Activated CD4-positive, alpha-beta T cell treated with anti-CD3 and anti-CD28 coated beads for 36 hours (primary cell): ENCODE measurements at regions not wholly inside any gene's neighbourhood (a gene's known extent, or its start where the extent isn't known, plus 50 kb on each side); places are given as distances from the start of the nearest gene placed in this dataset.
"Not testable (repeated sequence)": the region's sequence is repeated elsewhere in the genome, so short reads cannot be mapped to it uniquely, and the experiment has no call there.

Experiments
- ATAC-seq: fragments of 200-7000 bp; cut with Tn5 transposase; one replicate; pipeline ENCODE4 v1.10.0; 2021; ENCODE audit warnings: mild to moderate bottlenecking, moderate library complexity
- CTCF ChIA-PET: fragments of 350-600 bp; sonication (Branson Sonifier 250); formaldehyde crosslinking; loops from one replicate; lab custom pipeline; 2021; ENCODE audit warnings: antibody characterized with exemption; lab: Charles Lee
- POLR2A ChIA-PET: fragments of 350-600 bp; sonication (Branson Sonifier 250); formaldehyde crosslinking; loops from one replicate; lab custom pipeline; 2021; ENCODE audit warnings: antibody characterized with exemption, inconsistent platforms; lab: Charles Lee
- DNase-seq: peaks from one replicate; pipeline ENCODE4 v3.0.0-alpha.2; 2020
- H3K27ac Mint-ChIP-seq: one replicate; pipeline ENCODE4 v1.8.0; 2021; ENCODE audit warnings: mixed read lengths
- H3K27me3 Mint-ChIP-seq: one replicate; pipeline ENCODE4 v1.8.0; 2021; ENCODE audit warnings: mixed read lengths
- H3K36me3 Mint-ChIP-seq: one replicate; pipeline ENCODE4 v1.8.0; 2021; ENCODE audit warnings: low read depth, mixed read lengths
- H3K4me1 Mint-ChIP-seq: one replicate; pipeline ENCODE4 v1.8.0; 2021; ENCODE audit warnings: mixed read lengths
- H3K4me3 Mint-ChIP-seq: one replicate; pipeline ENCODE4 v1.8.0; 2021; ENCODE audit warnings: mild to moderate bottlenecking, moderate library complexity, mixed read lengths
- H3K9me3 Mint-ChIP-seq: one replicate; pipeline ENCODE4 v1.8.0; 2021; ENCODE audit warnings: low read depth, mixed read lengths
- intact Hi-C, 2 experiments: fragments of 100-400 bp; cut with DNase I in 1 of 2; cut with micrococcal nuclease in 1 of 2; formaldehyde crosslinking; loops; one replicate each; pipeline versions ENCODE4 v1.14.2 to v1.15.1; 2022 to 2024; cut with DNase I, micrococcal nuclease

DNA sequence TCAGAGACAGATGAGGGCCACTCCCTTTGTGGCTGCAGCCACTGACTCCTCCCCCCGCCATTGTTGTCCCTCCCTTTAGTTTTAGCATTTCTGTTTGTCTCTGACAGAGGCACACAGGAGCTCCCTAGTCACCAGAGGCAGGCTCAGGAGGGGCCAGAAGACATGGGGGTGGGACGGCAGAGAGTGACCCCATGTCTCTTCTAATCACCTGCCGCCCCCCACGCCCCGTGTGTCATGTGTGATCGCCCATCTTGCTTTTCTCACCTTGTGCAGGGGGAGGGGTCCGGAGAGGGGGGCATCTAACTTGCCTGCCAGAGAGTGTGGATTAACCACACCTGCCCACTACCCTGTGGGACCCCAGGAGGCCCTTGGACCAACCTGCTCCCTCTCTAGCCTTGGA, 246.7 kb upstream of the TP53TG3C start:
- ATAC-seq, H3K4me3 Mint-ChIP-seq, POLR2A ChIA-PET, H3K9me3 Mint-ChIP-seq, H3K27me3 Mint-ChIP-seq, H3K27ac Mint-ChIP-seq, intact Hi-C loops, H3K36me3 Mint-ChIP-seq, H3K4me1 Mint-ChIP-seq, DNase-seq, CTCF ChIA-PET: not testable (repeated sequence)

DNA sequence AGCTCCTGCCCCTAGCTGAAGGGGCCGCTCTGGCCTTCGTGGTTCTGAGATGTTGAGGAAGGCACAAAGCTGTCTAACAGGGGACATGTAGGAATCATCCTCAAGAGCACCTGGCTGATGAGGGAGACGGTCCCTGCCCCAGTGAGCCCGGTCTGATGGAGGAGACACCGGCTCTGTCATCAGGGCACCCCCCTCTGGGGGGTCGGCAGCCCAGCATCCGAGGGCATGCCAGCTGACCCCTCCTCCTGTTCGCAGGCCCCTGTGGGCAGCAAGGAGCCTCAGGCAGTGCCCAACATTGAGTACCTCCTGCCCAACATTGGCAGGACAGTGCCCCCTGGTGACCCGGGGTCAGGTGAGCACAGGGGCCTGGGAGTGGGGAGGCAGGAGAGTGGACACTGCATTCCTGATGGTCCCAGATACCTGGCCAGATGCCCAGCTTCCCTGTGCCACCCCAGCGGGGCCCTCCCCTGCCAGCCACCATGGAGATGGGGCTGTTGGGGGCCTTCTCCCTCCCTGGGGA, 247.9 kb upstream of the TP53TG3C start:
- H3K4me1 Mint-ChIP-seq, intact Hi-C loops, ATAC-seq, H3K9me3 Mint-ChIP-seq, DNase-seq, POLR2A ChIA-PET, CTCF ChIA-PET, H3K27ac Mint-ChIP-seq, H3K36me3 Mint-ChIP-seq, H3K27me3 Mint-ChIP-seq, H3K4me3 Mint-ChIP-seq: not testable (repeated sequence)

DNA sequence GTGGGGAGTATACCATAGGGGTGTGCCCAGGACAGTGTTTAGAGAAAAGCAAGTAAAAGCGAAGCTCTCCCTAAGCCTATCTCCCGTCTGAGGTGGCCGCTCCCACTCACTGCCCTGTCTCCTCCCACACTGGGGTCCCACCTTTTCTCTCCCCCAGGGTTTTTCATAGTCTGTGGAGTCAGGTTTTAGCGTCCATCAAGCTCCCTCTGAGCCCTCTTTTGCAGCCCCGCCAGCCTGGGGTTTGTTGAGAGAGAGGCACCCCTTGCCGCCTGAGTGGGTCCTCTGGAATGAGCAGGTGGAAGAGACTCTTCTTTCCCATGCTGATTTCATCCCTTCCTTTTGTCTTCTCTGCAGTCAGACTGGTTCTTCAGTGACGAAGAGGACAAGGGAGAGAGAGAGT, 248.7 kb upstream of the TP53TG3C start:
- H3K36me3 Mint-ChIP-seq, H3K27me3 Mint-ChIP-seq, DNase-seq, H3K27ac Mint-ChIP-seq, H3K9me3 Mint-ChIP-seq, CTCF ChIA-PET, intact Hi-C loops, H3K4me3 Mint-ChIP-seq, POLR2A ChIA-PET, ATAC-seq, H3K4me1 Mint-ChIP-seq: not testable (repeated sequence)

DNA sequence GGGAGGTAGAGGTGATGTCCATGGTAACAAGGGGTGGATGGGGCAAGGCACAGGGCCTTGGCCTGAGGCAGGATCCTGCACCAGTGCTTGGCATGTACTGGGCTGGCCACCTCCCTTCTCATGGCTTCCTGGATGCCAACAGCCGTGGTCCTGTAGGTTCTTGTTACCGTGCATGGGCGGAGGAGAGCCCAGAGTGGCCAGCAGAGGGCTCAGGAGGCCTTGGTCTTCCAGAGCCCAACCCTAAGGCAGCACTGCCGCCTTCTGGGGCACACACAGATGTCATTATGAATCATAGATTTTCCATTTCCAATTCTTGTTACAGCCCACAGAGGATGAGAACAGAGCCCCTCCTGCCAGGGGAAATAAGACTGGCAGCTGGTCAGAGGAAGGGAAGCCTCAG, 254.2 kb upstream of the TP53TG3C start:
- CTCF ChIA-PET, ATAC-seq, H3K36me3 Mint-ChIP-seq, H3K27me3 Mint-ChIP-seq, H3K27ac Mint-ChIP-seq, POLR2A ChIA-PET, H3K4me1 Mint-ChIP-seq, H3K9me3 Mint-ChIP-seq, DNase-seq, H3K4me3 Mint-ChIP-seq, intact Hi-C loops: not testable (repeated sequence)

DNA sequence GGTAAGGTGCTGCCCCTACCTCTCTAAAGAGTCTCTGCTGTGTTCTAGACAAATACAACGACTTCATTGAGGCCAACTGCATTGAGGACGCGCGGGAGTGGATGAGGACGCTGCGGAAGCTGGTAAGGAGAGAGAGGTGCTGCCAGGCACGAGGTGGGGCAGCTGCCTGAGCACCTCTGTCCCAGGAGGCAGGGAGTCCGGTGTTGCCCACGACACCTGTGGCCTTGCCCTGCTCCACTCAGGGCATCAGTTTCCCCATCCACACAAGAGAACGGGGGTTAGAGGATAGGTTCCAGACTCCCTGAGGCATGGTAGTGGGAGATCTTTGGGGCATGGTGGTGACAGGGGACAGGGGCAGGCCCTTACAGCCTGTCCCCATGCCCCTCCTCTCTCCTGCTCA, 256.1 kb upstream of the TP53TG3C start:
- H3K9me3 Mint-ChIP-seq, intact Hi-C loops, H3K27me3 Mint-ChIP-seq, H3K36me3 Mint-ChIP-seq, ATAC-seq, H3K4me3 Mint-ChIP-seq, H3K27ac Mint-ChIP-seq, POLR2A ChIA-PET, DNase-seq, H3K4me1 Mint-ChIP-seq, CTCF ChIA-PET: not testable (repeated sequence)

DNA sequence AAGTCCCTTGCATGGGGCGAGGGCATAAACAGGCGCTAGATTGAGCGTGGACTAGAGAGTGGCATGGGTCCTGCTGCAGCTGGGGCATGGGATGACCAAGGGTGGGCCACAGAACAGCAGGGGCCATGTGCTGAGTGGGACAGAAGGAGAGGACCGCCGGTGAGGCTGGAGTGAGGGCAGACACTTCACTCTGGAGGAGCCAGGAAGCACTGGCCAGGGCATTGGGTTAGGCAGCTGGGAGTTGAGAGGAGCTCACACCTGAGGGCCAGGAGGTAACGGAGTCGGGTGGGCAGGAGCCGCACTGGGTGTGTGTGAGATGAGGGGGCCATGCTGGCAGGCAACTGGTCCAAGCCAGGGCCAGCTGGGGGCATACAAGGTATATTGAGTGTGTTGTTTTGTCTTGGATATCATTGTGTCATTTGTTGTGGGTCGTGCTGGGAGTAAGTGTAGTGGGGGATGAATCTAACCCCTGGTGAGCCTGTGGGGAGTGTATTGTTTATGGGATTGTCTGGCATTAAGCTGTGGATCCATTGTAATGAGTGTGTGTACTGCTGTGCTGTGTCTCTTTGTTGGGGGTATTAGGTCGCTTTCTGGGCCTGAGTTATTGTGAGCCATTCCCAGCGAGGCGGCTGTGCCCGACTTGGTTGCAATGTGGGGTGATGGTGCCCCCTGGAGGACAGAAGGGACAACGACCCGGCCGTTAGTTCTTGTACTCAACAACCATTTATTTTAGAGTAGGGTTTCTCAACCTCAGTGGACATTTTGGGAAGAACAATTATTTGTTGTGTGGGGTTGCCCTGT, 256.5 kb upstream of the TP53TG3 start:
- peak; percentile 41 for DNase-seq
- H3K36me3 Mint-ChIP-seq, intact Hi-C loops, H3K4me1 Mint-ChIP-seq, POLR2A ChIA-PET, H3K9me3 Mint-ChIP-seq, H3K27ac Mint-ChIP-seq, CTCF ChIA-PET, H3K4me3 Mint-ChIP-seq, H3K27me3 Mint-ChIP-seq: not testable (repeated sequence)
- ATAC-seq: peak; percentile 44

DNA sequence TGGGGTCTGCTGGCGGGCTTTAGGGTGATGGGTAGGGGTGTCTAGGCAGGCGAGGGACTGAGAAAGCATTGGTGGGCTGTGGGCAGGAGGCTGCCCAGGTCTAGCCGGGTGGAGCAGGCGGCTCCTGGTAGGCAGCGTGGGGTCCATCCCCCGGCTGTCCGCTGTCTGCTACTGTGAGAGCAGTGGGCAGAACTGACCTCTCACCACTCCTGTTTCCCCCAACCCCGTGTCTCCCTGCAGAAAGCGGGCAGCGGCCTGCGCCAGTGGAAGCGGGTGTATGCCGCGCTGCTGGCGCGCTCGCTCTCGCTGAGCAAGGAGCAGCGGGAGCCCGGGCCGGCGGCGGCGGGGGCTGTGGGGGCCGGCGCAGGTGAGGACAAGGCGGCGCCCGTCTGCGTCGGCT, 249.2 kb upstream of the TP53TG3 start:
- H3K4me1 Mint-ChIP-seq, intact Hi-C loops, CTCF ChIA-PET, DNase-seq, POLR2A ChIA-PET, H3K9me3 Mint-ChIP-seq, H3K27ac Mint-ChIP-seq, H3K4me3 Mint-ChIP-seq, ATAC-seq, H3K27me3 Mint-ChIP-seq, H3K36me3 Mint-ChIP-seq: not testable (repeated sequence)

DNA sequence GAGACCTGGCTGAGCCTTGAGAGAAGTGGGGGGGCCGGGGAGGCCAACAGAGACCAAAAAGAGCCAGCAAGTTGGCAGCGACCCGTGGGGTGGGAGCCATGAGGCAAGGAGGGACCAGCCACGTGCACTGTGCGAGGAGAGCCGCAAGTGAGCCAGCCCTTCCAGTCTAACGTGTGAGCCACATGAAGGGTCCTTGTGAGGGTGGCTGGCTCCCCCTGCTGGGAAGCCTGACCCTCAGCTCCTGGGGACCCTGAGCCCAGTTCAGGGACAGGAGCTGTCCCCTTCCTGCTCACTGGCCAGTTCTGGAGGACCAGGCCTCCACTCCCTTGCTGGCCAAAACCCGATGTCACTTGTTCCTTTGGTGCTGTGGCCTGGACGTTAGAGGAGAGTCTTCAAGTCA, 246.6 kb upstream of the TP53TG3 start:
- DNase-seq: peak; percentile 14
- POLR2A ChIA-PET, H3K36me3 Mint-ChIP-seq, H3K4me1 Mint-ChIP-seq, H3K9me3 Mint-ChIP-seq, intact Hi-C loops, H3K27me3 Mint-ChIP-seq, ATAC-seq, H3K27ac Mint-ChIP-seq, H3K4me3 Mint-ChIP-seq, CTCF ChIA-PET: not testable (repeated sequence)

DNA sequence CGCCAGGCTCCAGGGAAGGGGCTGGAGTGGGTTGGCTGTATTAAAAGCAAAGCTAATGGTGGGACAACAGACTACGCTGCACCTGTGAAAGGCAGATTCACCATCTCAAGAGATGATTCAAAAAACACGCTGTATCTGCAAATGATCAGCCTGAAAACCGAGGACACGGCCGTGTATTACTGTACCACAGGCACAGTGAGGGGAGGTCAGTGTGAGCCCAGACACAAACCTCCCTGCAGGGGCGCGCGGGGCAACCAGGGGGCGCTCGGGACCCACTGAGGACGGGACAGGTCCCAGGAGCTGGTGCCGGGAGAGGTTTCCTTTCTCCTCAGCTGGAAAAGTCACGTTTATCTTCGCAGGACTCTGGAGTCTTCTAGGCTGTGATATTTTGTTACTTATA, 239.4 kb upstream of the TP53TG3 start:
- H3K4me3 Mint-ChIP-seq, ATAC-seq, intact Hi-C loops, H3K27me3 Mint-ChIP-seq, CTCF ChIA-PET, DNase-seq, H3K4me1 Mint-ChIP-seq, H3K9me3 Mint-ChIP-seq, H3K36me3 Mint-ChIP-seq, POLR2A ChIA-PET, H3K27ac Mint-ChIP-seq: not testable (repeated sequence)

DNA sequence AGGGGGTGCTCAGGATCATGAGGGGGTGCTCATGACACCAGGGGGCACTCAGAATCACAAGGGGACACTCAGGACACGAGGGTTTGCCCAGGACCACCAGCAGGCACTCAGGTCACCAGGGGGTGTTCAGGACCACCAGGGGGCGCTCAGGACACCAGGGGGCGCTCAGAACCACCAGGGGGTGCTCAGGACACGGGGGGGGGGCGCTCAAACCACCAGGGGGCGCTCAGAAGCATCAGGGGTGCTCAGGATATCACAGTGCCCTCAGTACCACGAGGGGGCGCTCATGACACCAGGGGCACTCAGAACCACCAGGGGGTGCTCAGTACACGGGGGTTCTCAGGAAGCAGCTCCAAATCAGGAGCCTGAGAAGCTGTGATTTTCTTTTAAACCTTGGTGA, 221.8 kb upstream of the TP53TG3 start:
- ATAC-seq, H3K36me3 Mint-ChIP-seq, intact Hi-C loops, H3K4me1 Mint-ChIP-seq, H3K4me3 Mint-ChIP-seq, H3K27ac Mint-ChIP-seq, POLR2A ChIA-PET, CTCF ChIA-PET, H3K27me3 Mint-ChIP-seq, H3K9me3 Mint-ChIP-seq: not testable (repeated sequence)
- DNase-seq: peak; percentile 48

DNA sequence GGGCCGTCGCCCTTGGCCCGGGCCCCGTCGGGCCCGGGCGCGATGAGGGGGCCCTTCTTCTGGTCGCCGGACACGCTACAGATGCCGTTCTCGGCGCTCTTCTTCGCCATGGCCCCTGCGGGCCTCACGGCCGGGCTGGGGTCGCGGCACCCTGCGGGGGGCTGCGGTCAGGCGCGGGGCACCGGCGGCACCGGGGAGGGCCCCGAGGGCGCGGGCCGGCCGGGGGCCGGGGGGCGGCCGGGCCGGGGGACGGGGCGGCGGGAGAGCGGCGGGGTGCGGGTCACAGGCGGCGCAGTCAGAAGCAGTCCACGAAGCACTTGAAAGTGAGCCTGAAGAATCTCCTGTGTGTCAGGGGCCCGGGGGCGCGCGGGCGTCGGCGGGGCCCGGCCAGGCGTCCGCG, 209.4 kb upstream of the TP53TG3 start:
- not testable (repeated sequence) for ATAC-seq

DNA sequence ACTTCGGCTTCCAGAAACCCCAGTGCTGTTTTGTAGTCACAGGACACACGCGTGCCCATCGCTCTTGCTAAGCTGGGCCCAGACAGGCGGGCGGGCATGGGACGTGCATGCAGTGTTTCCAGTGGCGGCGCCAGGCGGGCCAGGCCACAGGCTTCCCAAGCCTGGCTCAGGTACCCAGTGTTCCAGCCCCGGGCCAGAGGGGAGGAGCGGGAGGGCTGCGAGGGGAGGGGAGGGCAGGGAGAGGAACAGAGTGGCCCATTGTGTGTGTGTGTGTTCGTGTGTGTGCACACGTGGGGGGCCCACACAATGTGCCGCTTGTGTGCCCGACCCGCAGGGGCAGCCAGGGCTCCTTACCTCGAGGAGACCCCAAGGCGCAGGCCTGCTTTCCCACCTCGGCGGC, 208.6 kb upstream of the TP53TG3 start:
- H3K27ac Mint-ChIP-seq, H3K9me3 Mint-ChIP-seq, H3K36me3 Mint-ChIP-seq, intact Hi-C loops, H3K4me3 Mint-ChIP-seq, DNase-seq, POLR2A ChIA-PET, H3K4me1 Mint-ChIP-seq, CTCF ChIA-PET, ATAC-seq, H3K27me3 Mint-ChIP-seq: not testable (repeated sequence)

More for the DNA sequence above, 209.4 kb upstream of the TP53TG3 start:
- DNase-seq, H3K9me3 Mint-ChIP-seq, CTCF ChIA-PET, H3K27me3 Mint-ChIP-seq, intact Hi-C loops, H3K36me3 Mint-ChIP-seq, POLR2A ChIA-PET, H3K4me3 Mint-ChIP-seq, H3K4me1 Mint-ChIP-seq, H3K27ac Mint-ChIP-seq: not testable (repeated sequence)
